HCT116 (cell line): ENCODE measurements at regions not wholly inside any gene's neighbourhood (a gene's known extent, or its start where the extent isn't known, plus 50 kb on each side); places are given as distances from the start of the nearest gene placed in this dataset.

Source experiments
- ATAC-seq: fragments of 200-7000 bp; cut with Tn5 transposase; 2 replicates; pipeline ENCODE4 v1.9.1; 2020; ENCODE audit warnings: mild to moderate bottlenecking, moderate library complexity
- BruUV-seq: library from RNA; stranded (reverse); fragments of 400-500 nt; replicated peaks from 2 replicates; lab custom pipeline; 2021; lab: Mats Ljungman, UMichigan
- CTCF ChIA-PET: fragments of 300-600 bp; sonication (Branson Sonifier 250); formaldehyde crosslinking; loops from one replicate; lab custom pipeline; 2021; ENCODE audit warnings: antibody characterized with exemption; lab: Charles Lee
- POLR2A ChIA-PET: fragments of 300-600, 350-600 bp; sonication (Branson Sonifier 250); formaldehyde crosslinking; loops from one replicate; lab custom pipeline; 2021; ENCODE audit warnings: antibody characterized with exemption; lab: Charles Lee
- RAD21 ChIA-PET, 2 experiments: fragments of 300-600 bp; sonication (Branson Sonifier 250); formaldehyde crosslinking; loops; one replicate each; lab custom pipeline; 2023; ENCODE audit warnings: low total read pairs in 2 of 2; ENCODE audit not compliant: uncharacterized antibody in 2 of 2, unreplicated experiment in 2 of 2, low non-redundant PET in 1 of 2; lab: Charles Lee
- DNase-seq: peaks from one replicate; pipeline ENCODE4 v3.0.0-alpha.2; 2010; ENCODE audit warnings: low read depth, low spot score
- H2AFZ ChIP-seq: fragments of 200-600 bp; shearing (Covaris generic), sonication (generic); 2 replicates; pipeline ENCODE4 v1.6.1; 2017; ENCODE audit warnings: low read depth, mixed run types, mixed read lengths, antibody characterized with exemption, low read length; ENCODE audit not compliant: poor library complexity, severe bottlenecking
- H3K27ac ChIP-seq: 2 replicates; pipeline ENCODE4 v1.5.1; 2012; ENCODE audit warnings: low read depth, low read length
- H3K27me3 ChIP-seq: fragments of 200-600 bp; sonication (generic); 2 replicates; pipeline ENCODE4 v1.6.1; 2016; ENCODE audit warnings: mixed run types, low read length, mixed read lengths; ENCODE audit not compliant: insufficient read depth
- H3K36me3 ChIP-seq, 2 experiments: fragments of 200-500 bp in 1 of 2; fragments of 200-600 bp in 1 of 2; sonication (Bioruptor generic) in 1 of 2; sonication (generic) in 1 of 2; 2 replicates each; pipeline versions ENCODE4 v1.5.1 to v1.6.1; 2014 to 2016; ENCODE audit warnings: low read length in 2 of 2, inconsistent platforms in 1 of 2, mixed read lengths in 1 of 2, mixed run types in 1 of 2; ENCODE audit not compliant: insufficient read depth in 2 of 2, control insufficient read depth in 1 of 2
- H3K4me1 ChIP-seq, 2 experiments: fragments of 200-600 bp in 1 of 2; sonication (generic) in 1 of 2; 2 replicates each; pipeline versions ENCODE4 v1.5.1 to v1.6.1; 2012 to 2017; ENCODE audit warnings: low read length in 2 of 2, inconsistent platforms in 1 of 2, mild to moderate bottlenecking in 1 of 2, mixed read lengths in 1 of 2, mixed run types in 1 of 2, moderate library complexity in 1 of 2; ENCODE audit not compliant: insufficient read depth in 2 of 2, control insufficient read depth in 1 of 2
- H3K4me2 ChIP-seq: fragments of 200-600 bp; sonication (generic); 2 replicates; pipeline ENCODE4 v1.6.1; 2017; ENCODE audit warnings: mixed run types, low read length, mixed read lengths
- H3K4me3 ChIP-seq, 2 experiments: fragments of 200-600 bp in 1 of 2; sonication (generic) in 1 of 2; replicated peaks in 1 of 2; 2 replicates each; pipeline ENCODE4 v1.5.1; 2011 to 2016; ENCODE audit warnings: low read length in 2 of 2, control low read depth in 1 of 2, low read depth in 1 of 2, mild to moderate bottlenecking in 1 of 2, mixed read lengths in 1 of 2, mixed run types in 1 of 2
- H3K79me2 ChIP-seq: fragments of 200-600 bp; sonication (generic); 2 replicates; pipeline ENCODE4 v1.6.1; 2017; ENCODE audit warnings: mild to moderate bottlenecking, mixed run types, low read length, moderate library complexity, mixed read lengths; ENCODE audit not compliant: insufficient read depth
- H3K9ac ChIP-seq: fragments of 200-600 bp; sonication (generic); 2 replicates; pipeline ENCODE4 v1.6.1; 2016; ENCODE audit warnings: low read length, mixed read lengths
- H3K9me2 ChIP-seq: fragments of 200-600 bp; sonication (generic), shearing (Covaris generic); 2 replicates; pipeline ENCODE4 v1.6.1; 2017; ENCODE audit warnings: mixed run types, mild to moderate bottlenecking, moderate library complexity; ENCODE audit not compliant: insufficient read depth
- H3K9me3 ChIP-seq, 2 experiments: fragments of 200-500 bp in 1 of 2; fragments of 200-600 bp in 1 of 2; sonication (Bioruptor generic) in 1 of 2; sonication (generic) in 1 of 2; 2 replicates each; pipeline ENCODE4 v1.6.1; 2014 to 2017; ENCODE audit warnings: low read length in 2 of 2, mixed read lengths in 2 of 2, inconsistent platforms in 1 of 2, low read depth in 1 of 2, mild to moderate bottlenecking in 1 of 2, mixed run types in 1 of 2, moderate library complexity in 1 of 2; ENCODE audit not compliant: control insufficient read depth in 1 of 2, insufficient read depth in 1 of 2
- H4K20me1 ChIP-seq: fragments of 200-600 bp; sonication (generic), shearing (Covaris generic); 2 replicates; pipeline ENCODE4 v1.6.1; 2017; ENCODE audit warnings: mixed run types, mild to moderate bottlenecking, moderate library complexity; ENCODE audit not compliant: insufficient read depth
- ATF3 ChIP-seq: IDR thresholded peaks from 2 replicates; pipeline ENCODE4 v1.6.1; 2012
- CBX3 ChIP-seq: IDR thresholded peaks from 2 replicates; pipeline ENCODE4 v1.6.1; 2012; ENCODE audit warnings: low read depth
- CEBPB ChIP-seq: IDR thresholded peaks from 2 replicates; pipeline ENCODE4 v1.6.1; 2012; ENCODE audit warnings: low read depth
- EGR1 ChIP-seq: IDR thresholded peaks from 2 replicates; pipeline ENCODE4 v1.6.1; 2012; ENCODE audit warnings: low read depth
- EZH2 ChIP-seq: fragments of 200-600 bp; sonication (generic); IDR thresholded peaks from 2 replicates; pipeline ENCODE4 v1.6.1; 2017; ENCODE audit warnings: antibody characterized with exemption, mixed run types
- EZH2phosphoT487 ChIP-seq: fragments of 200-600 bp; IDR thresholded peaks from 2 replicates; pipeline ENCODE4 v1.6.1; 2018; ENCODE audit warnings: antibody characterized with exemption, borderline replicate concordance
- FOSL1 ChIP-seq: IDR thresholded peaks from 2 replicates; pipeline ENCODE4 v1.6.1; 2012; ENCODE audit warnings: low read depth
- JUND ChIP-seq: IDR thresholded peaks from 2 replicates; pipeline ENCODE4 v1.6.1; 2012
- MAX ChIP-seq: IDR thresholded peaks from 2 replicates; pipeline ENCODE4 v1.6.1; 2012
- POLR2A ChIP-seq: IDR thresholded peaks from 2 replicates; pipeline ENCODE4 v1.7.0; 2011; ENCODE audit warnings: borderline replicate concordance; ENCODE audit not compliant: insufficient read depth, insufficient read length; ENCODE audit errors: extremely low read depth
- RAD21 ChIP-seq: IDR thresholded peaks from 2 replicates; pipeline ENCODE4 v1.6.1; 2012; ENCODE audit warnings: low read depth, mild to moderate bottlenecking
- SIN3A ChIP-seq: IDR thresholded peaks from 2 replicates; pipeline ENCODE4 v1.6.1; 2012; ENCODE audit warnings: low read depth
- SRF ChIP-seq: IDR thresholded peaks from 2 replicates; pipeline ENCODE4 v1.6.1; 2012; ENCODE audit warnings: low read depth
- TCF7L2 ChIP-seq: IDR thresholded peaks from 2 replicates; pipeline ENCODE4 v1.7.0; 2011; ENCODE audit warnings: borderline replicate concordance, inconsistent platforms; ENCODE audit not compliant: insufficient read depth, insufficient read length; ENCODE audit errors: extremely low read depth
- YY1 ChIP-seq: IDR thresholded peaks from 2 replicates; pipeline ENCODE4 v1.6.1; 2011; ENCODE audit warnings: low read length, low read depth, moderate library complexity, mild to moderate bottlenecking; ENCODE audit not compliant: insufficient replicate concordance; ENCODE audit errors: extremely low read depth
- ZFX ChIP-seq: fragments of 450-650 bp; IDR thresholded peaks from 2 replicates; pipeline ENCODE4 v1.6.1; 2017
- ZNF274 ChIP-seq: fragments of 200-500 bp; sonication (Bioruptor generic); IDR thresholded peaks from 2 replicates; pipeline ENCODE4 v1.6.1; 2014; ENCODE audit warnings: mild to moderate bottlenecking, low read depth, low read length, inconsistent platforms
- intact Hi-C: fragments of 100-400 bp; cut with micrococcal nuclease; formaldehyde crosslinking; loops from 2 replicates; pipeline ENCODE4 v1.10.0; 2022
- TF ChIP-seq, protein P1 (sequence below): IDR thresholded peaks from 2 replicates; pipeline ENCODE4 v1.6.1; 2012; ENCODE audit warnings: low read depth

DNA sequence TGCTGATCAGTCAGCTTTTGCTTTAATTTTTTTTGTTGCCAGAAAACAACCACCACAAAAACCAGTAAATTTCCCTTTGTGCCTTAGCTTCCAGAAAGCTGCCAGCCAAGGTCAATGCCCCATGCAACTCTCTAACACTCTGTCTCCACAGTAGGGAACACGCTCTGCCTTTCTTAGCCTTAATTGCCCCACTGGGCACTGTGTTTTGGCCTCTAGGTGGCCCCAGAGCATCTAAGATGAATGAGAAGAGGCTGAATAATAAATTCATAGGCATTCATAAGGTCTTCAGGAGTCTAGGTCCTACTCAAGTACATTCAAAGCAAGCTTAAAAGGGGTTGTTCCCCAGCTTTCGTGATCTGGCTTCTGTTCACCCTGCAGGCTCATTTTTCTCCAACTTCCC lies 57.7 kb upstream of the PASD1 start (continued):
- TF ChIP-seq, protein P1, sequence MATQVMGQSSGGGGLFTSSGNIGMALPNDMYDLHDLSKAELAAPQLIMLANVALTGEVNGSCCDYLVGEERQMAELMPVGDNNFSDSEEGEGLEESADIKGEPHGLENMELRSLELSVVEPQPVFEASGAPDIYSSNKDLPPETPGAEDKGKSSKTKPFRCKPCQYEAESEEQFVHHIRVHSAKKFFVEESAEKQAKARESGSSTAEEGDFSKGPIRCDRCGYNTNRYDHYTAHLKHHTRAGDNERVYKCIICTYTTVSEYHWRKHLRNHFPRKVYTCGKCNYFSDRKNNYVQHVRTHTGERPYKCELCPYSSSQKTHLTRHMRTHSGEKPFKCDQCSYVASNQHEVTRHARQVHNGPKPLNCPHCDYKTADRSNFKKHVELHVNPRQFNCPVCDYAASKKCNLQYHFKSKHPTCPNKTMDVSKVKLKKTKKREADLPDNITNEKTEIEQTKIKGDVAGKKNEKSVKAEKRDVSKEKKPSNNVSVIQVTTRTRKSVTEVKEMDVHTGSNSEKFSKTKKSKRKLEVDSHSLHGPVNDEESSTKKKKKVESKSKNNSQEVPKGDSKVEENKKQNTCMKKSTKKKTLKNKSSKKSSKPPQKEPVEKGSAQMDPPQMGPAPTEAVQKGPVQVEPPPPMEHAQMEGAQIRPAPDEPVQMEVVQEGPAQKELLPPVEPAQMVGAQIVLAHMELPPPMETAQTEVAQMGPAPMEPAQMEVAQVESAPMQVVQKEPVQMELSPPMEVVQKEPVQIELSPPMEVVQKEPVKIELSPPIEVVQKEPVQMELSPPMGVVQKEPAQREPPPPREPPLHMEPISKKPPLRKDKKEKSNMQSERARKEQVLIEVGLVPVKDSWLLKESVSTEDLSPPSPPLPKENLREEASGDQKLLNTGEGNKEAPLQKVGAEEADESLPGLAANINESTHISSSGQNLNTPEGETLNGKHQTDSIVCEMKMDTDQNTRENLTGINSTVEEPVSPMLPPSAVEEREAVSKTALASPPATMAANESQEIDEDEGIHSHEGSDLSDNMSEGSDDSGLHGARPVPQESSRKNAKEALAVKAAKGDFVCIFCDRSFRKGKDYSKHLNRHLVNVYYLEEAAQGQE, result no peak
- TF ChIP-seq TCF7L2, result no peak

GRCh38 chrX:151510203-151510602 lies 53.3 kb upstream of the PASD1 start:
- H2AFZ ChIP-seq, result no peak overlapping the region
- peaks cover 9% of the 10 kb centered on the region; the same call in 1 of the 2 replicates for H3K27me3 ChIP-seq
- ChIA-PET POLR2A (no interaction called here), RAD21 (no interaction called here), CTCF (no interaction called here)
- no peak for DNase-seq
- no peaks in the 10 kb centered on the region for H3K79me2 ChIP-seq
- no peak for ATAC-seq
- no peak overlapping the region for H3K9ac ChIP-seq
- BruUV-seq, result no TSS peak
- H3K27ac ChIP-seq, result no peak overlapping the region
- H3K36me3 ChIP-seq, result no peaks in the 10 kb centered on the region
- H3K4me3 ChIP-seq, result no peak overlapping the region
- no peaks in the 10 kb centered on the region for H3K9me2 ChIP-seq
- no peaks in the 10 kb centered on the region for H3K9me3 ChIP-seq
- no peaks in the 10 kb centered on the region for H3K4me1 ChIP-seq
- no peak for TF ChIP-seq POLR2A
- intact Hi-C loops, result no loop called here
- no peak overlapping the region for H3K4me2 ChIP-seq
- H4K20me1 ChIP-seq, result no peaks in the 10 kb centered on the region

GRCh38 chrX:151513472-151513871 lies 50.0 kb upstream of the PASD1 start:
- RAD21 ChIA-PET, result no interaction called here
- TF ChIP-seq RAD21, result no peak
- TF ChIP-seq MAX, result no peak
- no peak for TF ChIP-seq CBX3
- no peak for TF ChIP-seq YY1
- no peak for TF ChIP-seq EZH2phosphoT487
- no peak for TF ChIP-seq TCF7L2
- TF ChIP-seq ZNF274, result no peak
- TF ChIP-seq CEBPB, result no peak
- no peak for TF ChIP-seq EGR1
- no peak for TF ChIP-seq ZFX
- no peak for TF ChIP-seq ATF3
- TF ChIP-seq SRF, result no peak
- no peak for TF ChIP-seq SIN3A
- TF ChIP-seq EZH2, result no peak
- TF ChIP-seq FOSL1, result no peak
- no peak for TF ChIP-seq JUND
- Histone ChIP-seq H3K79me2 (no peaks in the 10 kb centered on the region), H2AFZ (no peak overlapping the region), H3K4me1 (no peaks in the 10 kb centered on the region), H3K9ac (no peak overlapping the region), H3K27ac (no peak overlapping the region), H3K36me3 (no peaks in the 10 kb centered on the region), H3K4me3 (no peak overlapping the region), H4K20me1 (no peaks in the 10 kb centered on the region), H3K4me2 (no peak overlapping the region), H3K9me2 (no peaks in the 10 kb centered on the region), H3K27me3 (peaks cover 9% of the 10 kb centered on the region; the same call in 1 of the 2 replicates), H3K9me3 (no peaks in the 10 kb centered on the region)
- intact Hi-C loops, result no loop called here
- ATAC-seq (no peak), DNase-seq (no peak)
- CTCF ChIA-PET, result no interaction called here
- no TSS peak for BruUV-seq
- POLR2A ChIA-PET, result no interaction called here
